CD4-positive, alpha-beta T cell (primary cell): ENCODE measurements at regions not wholly inside any gene's neighbourhood (a gene's known extent, or its start where the extent isn't known, plus 50 kb on each side); places are given as distances from the start of the nearest gene placed in this dataset.

ENCODE experiments used
- ATAC-seq: fragments of 200-7000 bp; cut with Tn5 transposase; one replicate; pipeline ENCODE4 v1.10.0; 2022; ENCODE audit warnings: mild to moderate bottlenecking; ENCODE audit not compliant: poor library complexity
- CTCF ChIA-PET: fragments of 350-600 bp; sonication (Branson Sonifier 250); formaldehyde crosslinking; loops from one replicate; lab custom pipeline; 2021; ENCODE audit warnings: antibody characterized with exemption, inconsistent platforms; lab: Charles Lee
- POLR2A ChIA-PET: fragments of 350-600 bp; sonication (Branson Sonifier 250); formaldehyde crosslinking; loops from one replicate; lab custom pipeline; 2021; ENCODE audit warnings: antibody characterized with exemption, inconsistent platforms; lab: Charles Lee
- DNase-seq, 14 experiments: peaks; one replicate each; pipeline ENCODE4 v3.0.0-alpha.2; 2013 to 2020; ENCODE audit warnings: mixed read lengths in 2 of 14
- H3K27ac ChIP-seq, 2 donors: one replicate each; pipeline versions ENCODE4 v1.5.1 to v1.7.0; 2013; ENCODE audit warnings: low read length in 2 of 2, low read depth in 1 of 2, mild to moderate bottlenecking in 1 of 2
- H3K27me3 ChIP-seq, 2 experiments: 1 replicate in 1 of 2; 2 replicates in 1 of 2; pipeline versions ENCODE4 v1.6.1 to v1.7.0; 2013; ENCODE audit warnings: low read length in 2 of 2, control low read depth in 1 of 2, mild to moderate bottlenecking in 1 of 2, moderate library complexity in 1 of 2; ENCODE audit not compliant: insufficient read depth in 2 of 2, control insufficient read depth in 1 of 2
- H3K36me3 ChIP-seq: one replicate; pipeline ENCODE4 v1.6.1; 2013; ENCODE audit warnings: low read length, control low read depth; ENCODE audit not compliant: insufficient read depth
- H3K4me1 ChIP-seq: one replicate; pipeline ENCODE4 v1.6.1; 2013; ENCODE audit warnings: low read length, control low read depth; ENCODE audit not compliant: insufficient read depth
- H3K4me3 ChIP-seq: one replicate; pipeline ENCODE4 v1.5.1; 2013; ENCODE audit warnings: mild to moderate bottlenecking, low read length, moderate library complexity
- H3K9me3 ChIP-seq, 2 experiments: 1 replicate in 1 of 2; 2 replicates in 1 of 2; pipeline versions ENCODE4 v1.6.1 to v1.7.0; 2013; ENCODE audit warnings: low read length in 2 of 2, mild to moderate bottlenecking in 2 of 2, control low read depth in 1 of 2, moderate library complexity in 1 of 2; ENCODE audit not compliant: control insufficient read depth in 1 of 2, insufficient read depth in 1 of 2
- H3K27ac Mint-ChIP-seq: one replicate; pipeline ENCODE4 v1.8.0; 2020; ENCODE audit warnings: mixed read lengths
- H3K27me3 Mint-ChIP-seq: one replicate; pipeline ENCODE4 v1.8.0; 2021; ENCODE audit warnings: mixed read lengths
- H3K36me3 Mint-ChIP-seq: one replicate; pipeline ENCODE4 v1.8.0; 2021; ENCODE audit warnings: low read depth, mixed read lengths
- H3K4me1 Mint-ChIP-seq: one replicate; pipeline ENCODE4 v1.8.0; 2021; ENCODE audit warnings: low read depth, mixed read lengths
- H3K4me3 Mint-ChIP-seq: one replicate; pipeline ENCODE4 v1.8.0; 2020; ENCODE audit warnings: mild to moderate bottlenecking, mixed read lengths
- H3K9me3 Mint-ChIP-seq: one replicate; pipeline ENCODE4 v1.8.0; 2020; ENCODE audit warnings: mixed read lengths
- intact Hi-C, 2 experiments: fragments of 100-400 bp; cut with DNase I in 1 of 2; cut with micrococcal nuclease in 1 of 2; formaldehyde crosslinking; loops; one replicate each; pipeline versions ENCODE4 v1.15.1 to v1.9.0; 2023 to 2025; cut with DNase I, micrococcal nuclease
- TF ChIP-seq, protein P1 (sequence below): fragments of 200-600 bp; IDR thresholded peaks from one replicate; pipeline ENCODE4 v1.8.0; 2022; ENCODE audit warnings: antibody characterized with exemption, mild to moderate bottlenecking

DNA sequence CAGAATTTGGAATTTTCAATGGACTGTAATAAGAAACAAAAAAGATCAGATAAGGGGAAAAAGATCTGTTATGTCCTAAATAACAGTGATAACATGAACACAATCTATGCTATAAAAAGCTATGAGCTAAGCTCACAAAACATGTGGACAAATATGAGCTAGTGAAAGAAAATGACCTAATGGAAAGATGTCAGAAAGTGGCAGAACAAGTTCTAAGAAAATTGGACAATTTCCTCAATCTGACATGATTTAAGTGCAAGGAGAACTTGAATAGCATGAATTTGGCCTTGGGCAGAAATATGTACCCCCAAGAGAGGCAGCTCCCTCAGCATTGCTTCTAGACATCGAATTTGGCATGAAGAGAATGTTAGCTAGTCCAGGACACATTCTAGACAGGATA lies 212.0 kb upstream of the PGR start:
- no peaks in the 10 kb centered on the region for H3K4me1 ChIP-seq
- Mint-ChIP-seq H3K4me3 (no peak overlapping the region), H3K27me3 (no peaks in the 10 kb centered on the region), H3K4me1 (no peaks in the 10 kb centered on the region), H3K27ac (no peak overlapping the region), H3K9me3 (peaks cover 11% of the 10 kb centered on the region), H3K36me3 (no peaks in the 10 kb centered on the region)
- TF ChIP-seq, protein P1, sequence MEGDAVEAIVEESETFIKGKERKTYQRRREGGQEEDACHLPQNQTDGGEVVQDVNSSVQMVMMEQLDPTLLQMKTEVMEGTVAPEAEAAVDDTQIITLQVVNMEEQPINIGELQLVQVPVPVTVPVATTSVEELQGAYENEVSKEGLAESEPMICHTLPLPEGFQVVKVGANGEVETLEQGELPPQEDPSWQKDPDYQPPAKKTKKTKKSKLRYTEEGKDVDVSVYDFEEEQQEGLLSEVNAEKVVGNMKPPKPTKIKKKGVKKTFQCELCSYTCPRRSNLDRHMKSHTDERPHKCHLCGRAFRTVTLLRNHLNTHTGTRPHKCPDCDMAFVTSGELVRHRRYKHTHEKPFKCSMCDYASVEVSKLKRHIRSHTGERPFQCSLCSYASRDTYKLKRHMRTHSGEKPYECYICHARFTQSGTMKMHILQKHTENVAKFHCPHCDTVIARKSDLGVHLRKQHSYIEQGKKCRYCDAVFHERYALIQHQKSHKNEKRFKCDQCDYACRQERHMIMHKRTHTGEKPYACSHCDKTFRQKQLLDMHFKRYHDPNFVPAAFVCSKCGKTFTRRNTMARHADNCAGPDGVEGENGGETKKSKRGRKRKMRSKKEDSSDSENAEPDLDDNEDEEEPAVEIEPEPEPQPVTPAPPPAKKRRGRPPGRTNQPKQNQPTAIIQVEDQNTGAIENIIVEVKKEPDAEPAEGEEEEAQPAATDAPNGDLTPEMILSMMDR: no peak
- no peak overlapping the region for H3K4me3 ChIP-seq
- intact Hi-C loops: no loop called here
- H3K27me3 ChIP-seq: no peaks in the 10 kb centered on the region
- DNase-seq: no peak
- no peak for ATAC-seq
- no peak overlapping the region for H3K27ac ChIP-seq
- ChIA-PET POLR2A (no interaction called here), CTCF (no interaction called here)
- H3K36me3 ChIP-seq: no peaks in the 10 kb centered on the region
- peaks cover 0 to 4% of the 10 kb centered on the region in 2 experiments for H3K9me3 ChIP-seq

DNA sequence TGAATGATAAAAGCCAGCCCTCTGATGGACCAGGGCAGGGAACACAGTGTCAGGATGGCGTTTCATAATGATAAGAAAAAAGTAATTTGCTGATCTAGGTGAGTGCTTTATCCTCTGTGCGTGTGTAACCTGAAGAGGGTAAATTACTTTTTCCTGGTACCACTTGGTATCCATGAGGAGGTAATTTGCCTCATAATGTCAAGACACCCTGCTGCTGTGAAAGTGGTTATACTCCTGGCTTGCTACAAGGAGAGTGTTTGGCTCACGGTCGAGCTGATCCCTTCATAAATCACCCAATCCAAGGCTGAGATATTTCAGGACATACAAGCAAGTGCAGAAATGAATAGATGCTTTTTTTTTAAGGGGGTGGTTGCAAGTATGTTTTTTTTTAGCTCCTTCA lies 207.2 kb upstream of the PGR start:
- no peaks in the 10 kb centered on the region for H3K36me3 ChIP-seq
- no peaks in the 10 kb centered on the region for H3K36me3 Mint-ChIP-seq
- H3K9me3 Mint-ChIP-seq: peaks cover 7% of the 10 kb centered on the region
- no peak overlapping the region for H3K4me3 Mint-ChIP-seq
- TF ChIP-seq, protein P1: no peak
- H3K27me3 ChIP-seq: no peaks in the 10 kb centered on the region
- no peaks in the 10 kb centered on the region for H3K4me1 ChIP-seq
- ChIA-PET CTCF (no interaction called here), POLR2A (no interaction called here)
- no peaks in the 10 kb centered on the region for H3K4me1 Mint-ChIP-seq
- ATAC-seq (no peak), DNase-seq (no peak)
- H3K9me3 ChIP-seq: peaks cover 0 to 4% of the 10 kb centered on the region in 2 experiments
- no peak overlapping the region for H3K27ac Mint-ChIP-seq
- intact Hi-C loops: no loop called here
- no peak overlapping the region for H3K4me3 ChIP-seq
- no peak overlapping the region for H3K27ac ChIP-seq
- no peaks in the 10 kb centered on the region for H3K27me3 Mint-ChIP-seq

DNA sequence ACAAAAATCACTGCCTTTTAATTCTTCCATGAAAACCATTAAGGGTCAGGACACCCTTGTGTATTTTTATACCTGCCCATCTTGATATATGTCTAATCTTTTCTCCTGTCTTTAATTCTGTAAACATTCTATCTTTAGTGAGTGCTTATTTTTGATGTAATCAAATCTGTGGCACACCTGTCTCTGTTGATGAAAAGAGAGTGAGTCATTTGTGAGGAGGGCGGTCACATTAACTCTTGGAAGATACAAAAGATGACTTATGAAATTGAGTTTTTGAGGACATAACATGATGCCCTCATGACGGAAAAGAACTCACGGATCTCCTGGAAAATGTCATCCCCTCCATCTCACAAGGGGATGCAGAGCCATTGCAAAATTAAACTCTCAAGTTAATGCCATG lies 206.5 kb upstream of the PGR start:
- intact Hi-C loops: no loop called here
- TF ChIP-seq, protein P1: no peak
- no peaks in the 10 kb centered on the region for H3K4me1 Mint-ChIP-seq
- CTCF ChIA-PET: no interaction called here
- H3K36me3 Mint-ChIP-seq: no peaks in the 10 kb centered on the region
- no peak overlapping the region for H3K4me3 Mint-ChIP-seq
- Histone ChIP-seq H3K36me3 (no peaks in the 10 kb centered on the region), H3K9me3 (peaks cover 0 to 4% of the 10 kb centered on the region in 2 experiments), H3K27ac (no peak overlapping the region), H3K4me3 (no peak overlapping the region), H3K27me3 (no peaks in the 10 kb centered on the region), H3K4me1 (no peaks in the 10 kb centered on the region)
- no peak overlapping the region for H3K27ac Mint-ChIP-seq
- POLR2A ChIA-PET: no interaction called here
- DNase-seq (no peak), ATAC-seq (no peak)
- no peaks in the 10 kb centered on the region for H3K27me3 Mint-ChIP-seq
- peaks cover 12% of the 10 kb centered on the region for H3K9me3 Mint-ChIP-seq
